Medulla oblongata (tissue), 1 donor: ENCODE measurements at regions not wholly inside any gene's neighbourhood (a gene's known extent, or its start where the extent isn't known, plus 50 kb on each side); places are given as distances from the start of the nearest gene placed in this dataset.

ENCODE experiments used
- DNase-seq: peaks from one replicate; pipeline ENCODE4 v3.0.0-alpha.2; 2015; ENCODE audit errors: extremely low spot score

GRCh38 chr6:14187406-14187805, 69.8 kb downstream of the CD83 start:
- DNase-seq: no peak

DNA sequence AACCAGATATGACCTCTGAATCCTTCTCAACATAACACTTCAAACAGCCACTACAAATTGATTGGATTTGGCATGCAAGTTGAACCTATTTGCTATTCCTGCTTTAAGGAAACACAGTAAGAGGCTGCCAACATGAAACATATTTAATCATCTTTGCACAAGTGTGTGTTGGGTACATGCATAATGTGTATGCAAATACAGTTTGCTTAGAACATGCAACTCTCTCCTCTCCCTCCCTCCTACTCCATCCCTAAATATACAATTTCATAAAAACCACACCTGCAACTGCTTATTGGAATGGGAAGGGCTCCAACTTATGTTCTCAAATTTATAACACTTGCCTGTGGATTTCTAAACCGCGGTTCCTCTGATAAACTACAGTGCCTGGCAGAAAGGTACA, 71.5 kb downstream of the CD83 start:
- no peak for DNase-seq

- no peak for DNase-seq
Measured at GRCh38 chr6:14190191-14190928, 72.8 kb downstream of the CD83 start.

GRCh38 chr6:14190929-14191224, 73.3 kb downstream of the CD83 start:
- no peak for DNase-seq

- no peak for DNase-seq
Measured at GRCh38 chr6:14191761-14192160, 74.2 kb downstream of the CD83 start.

DNA sequence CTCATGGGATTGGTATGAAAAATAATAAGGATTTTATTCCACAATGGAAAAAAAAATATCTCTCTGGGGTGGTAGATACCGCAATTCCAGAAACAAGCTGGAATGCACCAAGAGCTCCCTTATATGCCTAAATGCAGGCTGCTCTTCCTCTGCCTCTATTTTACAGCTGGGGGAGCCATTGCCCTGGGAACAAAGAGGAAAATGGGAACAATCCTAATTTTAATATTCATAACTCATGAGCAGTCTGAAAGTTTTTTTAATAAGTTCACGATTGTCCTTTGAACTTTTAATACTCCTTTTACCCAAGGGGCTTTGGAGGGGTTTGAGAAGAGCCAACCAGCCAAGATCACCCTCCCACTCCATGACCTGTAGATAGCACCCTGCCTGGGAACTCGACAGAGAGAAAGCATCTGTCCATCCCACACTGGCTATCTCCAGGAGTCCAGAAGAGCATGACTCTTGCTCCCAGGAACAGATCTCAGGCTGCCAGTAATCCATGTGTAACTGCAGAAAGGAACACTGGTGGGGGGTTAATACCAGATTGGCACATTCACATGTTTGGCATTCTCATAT, 74.7 kb downstream of the CD83 start:
- no peak for DNase-seq

DNA sequence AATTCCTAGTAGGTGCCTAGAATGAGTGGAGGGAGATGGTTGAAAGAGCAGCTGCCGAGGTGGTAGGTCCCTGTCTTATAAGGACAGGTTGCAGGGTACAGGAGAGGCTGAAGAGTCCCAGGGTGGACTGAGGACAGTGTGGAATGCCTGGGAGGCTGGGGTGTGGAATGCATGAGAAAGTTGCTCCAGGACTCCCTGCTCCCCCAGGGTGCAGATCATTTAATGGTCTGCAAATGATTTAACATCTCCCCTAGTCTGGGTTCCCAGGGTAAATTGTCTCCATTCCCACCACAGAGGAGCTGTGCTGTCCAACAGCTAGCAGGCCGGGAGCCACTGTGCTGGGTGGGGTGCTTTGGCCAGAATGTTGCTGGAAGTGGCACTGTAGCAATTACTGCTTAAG, 76.0 kb downstream of the CD83 start:
- no peak for DNase-seq

DNA sequence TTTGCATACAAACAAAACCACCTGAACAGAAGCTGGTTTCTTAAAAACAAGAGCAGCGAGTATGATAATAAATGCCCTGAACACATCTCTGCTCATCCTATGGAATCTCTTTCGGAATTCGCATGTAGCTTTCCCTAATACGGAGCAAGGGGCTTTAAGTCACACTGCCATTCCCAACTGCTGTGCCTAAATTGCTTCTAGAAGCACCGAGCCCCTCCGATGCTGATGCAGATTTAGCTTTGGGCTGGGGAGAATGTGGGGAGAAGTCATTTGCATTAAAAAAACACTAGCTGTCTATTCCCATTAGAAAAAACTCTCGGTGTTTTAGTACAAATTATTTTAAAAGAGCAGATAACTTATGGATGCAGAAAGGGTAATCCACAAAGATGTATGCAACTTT, 76.9 kb downstream of the CD83 start:
- DNase-seq: no peak

DNA sequence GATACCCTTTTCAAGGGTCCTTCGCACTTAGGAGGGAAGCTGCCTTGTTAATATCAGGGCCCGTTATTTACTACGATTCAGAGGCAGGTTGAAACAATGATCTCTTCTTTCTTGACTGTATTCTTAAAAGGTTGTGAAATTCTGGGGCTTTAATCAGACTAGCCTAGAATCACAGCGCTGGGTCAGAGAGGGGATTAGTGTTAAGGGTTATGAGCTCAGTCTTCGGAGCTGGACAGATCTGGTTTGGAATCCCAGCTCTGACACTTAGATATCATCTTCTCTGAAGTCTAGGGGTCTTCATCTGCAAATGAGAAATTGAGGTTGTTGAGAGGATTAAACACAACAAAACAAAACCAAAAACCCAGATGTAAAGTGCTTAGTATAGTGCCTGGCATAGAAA, 77.4 kb downstream of the CD83 start:
- no peak for DNase-seq

DNA sequence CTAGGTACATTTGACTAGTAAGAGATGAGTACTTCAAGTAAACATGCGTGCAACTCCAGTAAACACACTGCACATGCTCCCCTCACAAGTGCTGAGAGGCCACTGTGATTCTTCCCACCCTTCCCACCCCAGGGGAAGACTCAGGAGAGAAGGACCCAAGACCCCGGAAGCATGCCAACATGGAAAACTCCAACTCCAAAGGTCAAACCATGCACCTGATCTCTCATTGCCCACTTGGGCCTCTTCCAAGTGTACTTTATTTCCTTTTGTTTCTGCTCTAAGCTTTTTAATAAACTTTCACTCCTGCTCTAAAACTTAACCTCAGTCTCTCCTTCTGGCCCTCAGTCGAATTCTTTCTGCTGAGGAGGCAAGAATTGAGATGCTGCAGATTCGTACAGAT, 78.5 kb downstream of the CD83 start:
- DNase-seq: no peak

DNA sequence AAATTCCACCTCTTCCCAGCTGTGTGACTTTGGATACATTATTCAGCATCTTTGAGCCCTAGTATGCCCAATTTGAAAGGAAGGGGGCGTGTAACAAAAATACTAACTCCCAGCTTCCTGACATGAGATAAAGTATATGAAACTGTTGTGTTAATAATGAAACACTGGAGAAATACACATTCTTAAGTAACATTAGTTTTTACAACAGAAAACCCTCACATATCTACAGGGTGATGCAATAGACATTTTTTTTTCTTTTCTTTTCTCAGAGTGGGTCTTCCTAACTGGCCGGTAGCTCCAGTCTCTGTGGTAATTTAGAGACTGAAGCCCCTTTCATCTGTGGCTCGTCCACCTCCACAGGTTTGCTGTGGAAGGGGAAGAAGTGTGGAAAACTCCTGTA, 79.5 kb downstream of the CD83 start:
- DNase-seq: no peak

- DNase-seq: no peak
Measured at GRCh38 chr6:14200047-14200446, 82.5 kb downstream of the CD83 start.

DNA sequence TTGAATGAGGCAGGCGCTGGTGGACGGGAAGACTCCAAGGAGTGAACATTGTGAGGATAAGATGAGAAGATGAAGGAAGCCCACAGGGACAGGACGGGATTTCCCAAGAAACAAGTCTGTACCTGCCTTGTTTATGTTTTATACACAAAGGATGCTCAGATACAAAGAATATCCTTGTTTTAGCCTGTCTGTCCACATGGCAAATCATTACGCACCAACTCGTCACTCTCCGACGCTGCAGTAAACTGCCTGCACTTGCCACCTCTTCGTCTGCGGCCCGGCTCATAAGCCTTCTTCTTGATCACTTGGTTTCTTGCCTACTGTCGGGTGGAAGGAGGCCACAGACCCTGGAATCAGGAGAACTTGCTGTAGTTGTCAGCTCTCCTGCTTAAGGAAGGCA, 85.4 kb downstream of the CD83 start:
- DNase-seq: no peak

- DNase-seq: no peak
Measured at GRCh38 chr6:14206391-14206790, 88.8 kb downstream of the CD83 start.

DNA sequence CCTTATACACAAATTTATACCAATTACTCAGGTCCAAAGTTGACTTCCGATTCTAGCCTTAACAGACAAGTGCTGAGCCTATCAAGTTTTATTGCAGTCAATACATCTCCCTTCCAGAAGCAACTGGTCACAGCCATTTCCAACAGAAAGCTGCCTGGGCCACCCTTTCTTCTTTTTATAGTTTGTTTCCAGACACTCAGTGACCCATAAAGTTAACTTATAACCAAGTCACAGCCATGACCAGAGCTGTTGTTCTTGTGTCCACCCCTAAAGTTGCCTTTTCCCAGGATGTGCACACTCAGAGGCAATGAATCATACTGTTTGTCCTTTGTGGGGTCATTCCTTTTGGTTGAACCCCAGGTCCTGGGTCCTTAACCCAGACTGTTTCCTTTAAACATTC, 89.9 kb downstream of the CD83 start:
- no peak for DNase-seq

DNA sequence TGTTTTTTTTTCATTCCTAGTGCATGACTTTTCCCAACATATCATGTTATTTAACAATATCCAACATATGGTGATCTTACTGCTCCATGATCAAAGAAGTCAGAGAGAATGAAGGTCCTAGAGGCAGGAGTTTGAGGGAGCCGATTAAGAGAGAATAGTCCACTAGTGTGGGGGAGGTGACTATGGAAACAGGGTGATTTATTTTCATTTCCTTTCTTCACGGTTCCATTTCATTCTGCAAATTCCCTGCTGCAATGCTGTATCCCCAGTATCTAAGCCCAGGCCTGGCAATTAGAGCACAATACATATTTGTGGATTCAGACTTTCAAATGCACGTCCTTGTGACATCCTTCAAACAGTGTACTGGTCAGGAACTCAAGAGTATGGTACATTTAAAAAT, 91.4 kb downstream of the CD83 start:
- no peak for DNase-seq

GRCh38 chr6:14210077-14210476, 92.5 kb downstream of the CD83 start:
- DNase-seq: peak; percentile 11

DNA sequence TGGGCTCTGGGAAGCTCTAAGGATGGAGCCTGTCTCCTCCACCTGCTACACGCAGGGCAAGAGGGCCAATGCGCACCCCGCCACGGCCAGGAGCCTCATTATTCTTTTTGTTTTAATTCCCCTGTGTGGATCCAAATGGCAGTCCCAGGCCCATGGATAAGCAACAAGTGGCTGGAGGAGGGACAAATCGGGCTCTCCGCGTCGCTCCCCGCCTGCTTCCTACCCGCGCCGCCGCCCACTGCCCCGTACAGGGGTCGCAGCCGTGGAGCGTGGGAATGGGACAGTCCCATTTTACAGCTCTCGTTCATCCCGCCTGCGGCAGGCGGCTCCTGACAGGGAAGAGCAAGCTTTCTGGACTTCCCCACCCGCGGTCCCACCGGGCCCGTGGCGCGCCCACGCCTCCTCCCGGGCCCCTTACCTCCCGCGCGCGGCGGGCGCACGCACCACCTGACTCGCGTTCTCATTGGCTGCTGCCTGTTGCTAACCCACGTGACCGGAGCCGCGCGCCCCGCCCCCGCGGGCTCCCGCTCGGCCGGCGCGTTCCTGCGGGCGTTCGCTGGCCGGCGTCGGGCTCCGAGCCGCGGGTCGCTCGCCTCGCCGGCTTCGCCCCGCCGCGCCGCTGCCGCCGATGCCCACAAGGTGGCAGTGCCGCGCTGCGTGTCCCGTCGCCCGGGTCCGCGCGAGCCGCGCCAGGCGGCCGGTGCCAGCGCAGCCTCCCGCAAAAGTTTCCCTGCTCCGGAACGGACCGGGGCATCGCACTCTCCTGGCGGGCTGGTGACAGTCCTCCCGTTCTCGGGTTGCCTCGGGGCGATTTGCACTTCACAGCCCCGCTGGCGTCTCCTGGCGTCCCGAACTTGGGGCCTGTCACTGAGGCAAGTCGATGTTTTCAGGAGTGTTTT, 93.3 kb downstream of the CD83 start:
- peak; percentile 94 for DNase-seq

GRCh38 chr6:14211562-14211942, 94.0 kb downstream of the CD83 start:
- no peak for DNase-seq

DNA sequence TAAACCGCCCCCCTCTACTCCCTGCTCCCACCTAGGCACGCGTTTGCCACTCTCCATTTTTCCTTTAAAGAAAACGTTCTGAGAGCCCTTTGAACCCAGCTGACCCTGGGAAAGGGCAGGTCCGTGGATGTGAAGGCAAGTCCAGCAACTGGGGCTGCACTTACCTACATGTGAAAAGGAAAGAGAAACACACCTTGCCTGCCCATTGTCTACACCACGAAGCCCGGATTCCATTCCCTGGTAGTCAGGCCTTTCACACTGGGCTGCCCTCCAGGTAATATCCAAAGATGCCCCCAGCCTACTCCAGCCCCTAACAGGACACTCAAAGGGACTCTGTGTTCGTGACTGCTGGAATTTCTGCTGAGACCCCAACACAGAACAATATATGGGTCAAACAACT, 94.4 kb downstream of the CD83 start:
- DNase-seq: no peak

DNA sequence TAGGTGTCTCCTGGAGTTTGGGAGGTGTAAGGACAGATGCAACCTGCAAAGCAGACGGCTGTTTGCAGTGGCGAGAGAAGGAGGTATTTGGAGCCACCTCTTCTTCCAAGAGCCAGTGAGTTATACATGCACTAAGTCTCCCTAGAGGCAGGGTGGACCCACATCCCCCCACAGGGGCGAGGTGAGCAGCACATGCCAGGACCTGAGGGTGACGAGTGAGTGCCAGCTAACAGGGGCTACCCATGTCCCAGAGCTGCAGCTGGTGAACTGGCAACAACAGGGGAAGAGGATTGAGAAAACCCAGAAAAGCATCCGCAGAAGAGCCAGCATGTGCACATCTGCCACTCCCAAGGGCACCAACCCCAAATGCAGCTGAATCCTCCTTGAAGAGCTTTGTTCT, 95.1 kb downstream of the CD83 start:
- DNase-seq: no peak

GRCh38 chr6:14216946-14217684, 99.5 kb downstream of the CD83 start:
- DNase-seq: no peak
